ENCODE measurements at regions not wholly inside any gene's neighbourhood (a gene's known extent, or its start where the extent isn't known, plus 50 kb on each side); places are given as distances from the start of the nearest gene placed in this dataset.

GRCh38 chr20:11018668-11019170, 344.9 kb upstream of the JAG1 start:
- DNase-seq (ENCODE audit: low spot score in 2 of 2) (no peak), FAIRE-seq (no peak)

DNA sequence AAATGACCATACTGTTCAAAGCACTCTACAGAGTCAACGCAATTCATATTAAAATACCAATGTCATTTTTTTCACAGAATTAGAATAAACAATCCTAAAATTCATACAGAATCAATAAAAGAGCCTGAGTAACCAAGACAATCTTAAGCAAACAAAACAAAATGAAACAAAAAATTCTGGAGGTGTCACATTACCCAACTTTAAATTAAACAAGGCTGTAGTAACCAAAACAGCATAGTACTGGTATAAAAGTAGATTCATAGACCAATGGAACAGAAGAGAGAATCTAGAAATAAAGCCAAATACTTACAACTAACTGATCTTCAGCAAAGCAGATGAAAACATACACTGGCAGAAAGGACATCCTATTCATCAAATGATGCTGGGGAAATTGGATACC, 346.9 kb upstream of the JAG1 start:
- FAIRE-seq: no peak
- no peak for DNase-seq (ENCODE audit: low spot score in 2 of 2)

DNA sequence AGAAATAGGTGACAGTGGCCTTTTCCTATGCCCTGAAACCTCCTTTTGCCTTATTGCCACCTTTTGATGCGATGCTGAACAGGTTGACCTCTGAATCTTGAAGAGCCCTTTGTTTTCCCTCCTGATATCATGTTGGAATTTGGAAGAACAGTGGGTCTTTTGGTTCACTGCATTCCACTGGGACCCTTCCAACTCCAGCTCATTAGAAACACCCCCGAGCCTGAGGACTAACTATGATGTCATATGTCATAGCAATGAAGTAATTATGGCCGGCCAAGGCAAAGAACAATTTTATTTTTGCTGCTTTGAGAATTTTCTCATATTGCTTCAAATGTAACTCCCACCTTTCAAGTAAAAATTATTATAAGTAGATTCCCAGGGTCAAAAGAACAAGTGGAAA, 353.4 kb upstream of the JAG1 start:
- DNase-seq (ENCODE audit: low spot score in 2 of 2) (no peak), FAIRE-seq (no peak)

DNA sequence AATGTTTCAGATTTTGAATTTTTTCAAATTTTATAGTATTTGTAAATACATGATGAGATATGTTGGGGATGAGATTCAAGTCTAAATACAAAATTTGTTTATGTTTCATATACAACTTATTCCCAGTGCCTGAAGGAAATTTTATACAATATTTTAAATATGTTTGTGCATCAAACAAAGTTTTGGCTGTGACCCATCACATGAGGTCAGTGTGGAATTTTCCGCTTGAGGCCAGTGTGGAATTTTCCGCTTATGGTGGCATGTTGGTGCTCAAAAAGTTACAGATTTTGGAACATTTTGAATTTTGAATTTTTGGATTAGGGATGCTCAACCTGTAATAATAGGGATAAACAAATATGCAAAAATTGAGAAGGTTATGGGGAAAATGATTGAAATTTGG, 356.6 kb upstream of the JAG1 start:
- DNase-seq (ENCODE audit: low spot score in 2 of 2) (no peak), FAIRE-seq (no peak)

DNA sequence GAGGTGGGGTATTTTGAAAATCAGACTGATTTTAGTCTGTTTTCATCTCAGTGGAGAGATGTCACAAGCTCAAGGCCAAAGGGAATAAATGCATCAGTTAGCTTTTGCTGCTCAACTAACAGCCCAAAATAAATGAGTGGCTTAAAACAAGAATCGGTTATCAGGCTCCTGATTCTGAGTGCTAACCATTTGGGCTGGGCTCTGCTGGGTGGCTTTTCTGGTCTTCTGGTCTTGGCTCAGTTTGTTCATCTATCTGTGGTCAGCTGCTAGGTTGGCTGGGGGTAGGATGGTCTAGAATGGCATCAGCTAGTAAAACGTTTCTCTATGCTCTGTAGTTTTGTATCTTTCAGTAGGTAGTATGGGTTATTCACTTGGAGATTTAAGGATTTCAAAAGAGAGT, 357.5 kb upstream of the JAG1 start:
- no peak for FAIRE-seq
- no peak for DNase-seq (ENCODE audit: low spot score in 2 of 2)

DNA sequence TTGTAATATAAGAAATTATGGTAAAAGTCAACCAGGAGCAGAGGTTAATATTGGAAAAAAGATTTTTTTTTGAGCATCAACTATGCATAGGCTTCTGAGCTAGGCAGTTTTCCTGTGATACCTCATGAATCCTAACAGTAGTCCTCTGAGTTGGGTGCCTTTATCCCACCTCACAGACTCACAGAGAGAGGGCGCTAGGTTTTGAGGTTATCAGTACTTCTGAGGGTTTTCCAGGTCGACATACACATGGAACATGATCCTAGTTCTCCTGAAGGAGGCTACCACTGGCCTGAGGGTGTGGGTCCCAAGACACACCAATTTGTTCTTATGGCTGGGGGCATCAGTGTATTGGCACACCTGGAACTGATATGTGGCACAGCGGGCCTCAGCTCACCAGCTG, 358.8 kb upstream of the JAG1 start:
- DNase-seq (ENCODE audit: low spot score in 2 of 2) (no peak), FAIRE-seq (no peak)

GRCh38 chr20:11034025-11034424, 360.2 kb upstream of the JAG1 start:
- no peak for DNase-seq (ENCODE audit: low spot score in 2 of 2)
- no peak for FAIRE-seq

- no peak for FAIRE-seq
These were observed 361.4 kb upstream of the JAG1 start for GRCh38 chr20:11035211-11035610.

DNA sequence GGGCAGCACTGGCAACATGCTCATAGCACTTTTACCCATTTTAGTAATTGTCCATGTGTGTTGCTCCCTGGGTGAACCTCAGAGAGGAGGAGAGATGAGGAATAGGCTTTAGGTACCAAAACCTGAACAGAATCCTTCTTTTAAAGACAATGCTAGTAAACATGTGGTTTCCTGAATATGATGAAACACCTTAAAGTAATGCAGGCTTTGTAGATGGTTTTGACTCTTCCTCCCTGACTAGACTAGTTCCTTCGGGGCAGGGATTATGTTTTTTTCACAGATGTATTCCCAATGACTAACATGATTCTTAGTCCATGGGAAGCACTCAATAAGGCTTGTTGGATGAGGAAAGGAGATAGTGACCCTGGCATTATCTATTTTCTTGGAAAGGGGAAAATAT, 367.6 kb upstream of the JAG1 start:
- DNase-seq (ENCODE audit: low spot score in 2 of 2): no peak
- FAIRE-seq: no peak

More at GRCh38 chr20:11035211-11035610, 361.4 kb upstream of the JAG1 start:
- no peak for DNase-seq (ENCODE audit: low spot score in 2 of 2)

DNA sequence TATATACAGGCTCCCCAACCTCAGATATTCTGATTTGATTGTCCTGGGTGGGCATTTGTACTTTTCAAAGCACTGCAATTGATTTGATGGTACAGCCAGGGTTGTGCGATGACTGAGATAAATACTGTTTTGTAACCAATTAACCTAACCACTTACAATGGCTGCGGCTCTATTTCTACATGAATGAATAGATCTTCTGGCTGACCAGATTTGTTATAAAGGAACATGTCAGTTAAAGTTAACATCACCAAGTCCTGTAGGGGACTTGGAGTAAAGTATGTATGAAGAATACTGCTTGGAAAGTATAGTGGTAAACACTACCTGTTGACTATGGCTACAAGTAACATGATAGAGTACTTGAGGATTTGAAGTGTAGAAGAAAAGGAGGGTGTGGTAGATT, 369.2 kb upstream of the JAG1 start:
- FAIRE-seq (no peak), DNase-seq (ENCODE audit: low spot score in 2 of 2) (no peak)

DNA sequence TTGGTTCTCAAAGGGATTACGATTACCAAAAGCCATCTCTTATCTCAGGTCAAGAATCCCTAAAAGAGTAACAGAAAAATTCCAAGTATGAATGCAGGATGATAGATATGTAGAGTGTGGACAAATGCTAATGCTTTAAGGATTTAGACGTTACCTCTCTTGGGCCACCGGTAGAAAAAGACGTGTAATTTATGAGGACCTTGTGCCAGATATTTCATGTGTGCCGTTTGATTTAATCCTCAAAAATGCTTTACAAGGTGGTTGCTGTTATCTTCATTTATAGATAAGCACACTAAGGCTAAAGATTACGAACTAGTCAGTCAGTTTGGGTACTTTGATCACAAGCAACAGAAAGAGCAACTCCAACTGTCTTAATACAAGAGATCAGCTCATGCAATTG, 370.8 kb upstream of the JAG1 start:
- DNase-seq (ENCODE audit: low spot score in 2 of 2) (no peak), FAIRE-seq (no peak)

GRCh38 chr20:11045412-11046175, 371.8 kb upstream of the JAG1 start:
- FAIRE-seq: no peak
- DNase-seq (ENCODE audit: low spot score in 2 of 2): no peak

DNA sequence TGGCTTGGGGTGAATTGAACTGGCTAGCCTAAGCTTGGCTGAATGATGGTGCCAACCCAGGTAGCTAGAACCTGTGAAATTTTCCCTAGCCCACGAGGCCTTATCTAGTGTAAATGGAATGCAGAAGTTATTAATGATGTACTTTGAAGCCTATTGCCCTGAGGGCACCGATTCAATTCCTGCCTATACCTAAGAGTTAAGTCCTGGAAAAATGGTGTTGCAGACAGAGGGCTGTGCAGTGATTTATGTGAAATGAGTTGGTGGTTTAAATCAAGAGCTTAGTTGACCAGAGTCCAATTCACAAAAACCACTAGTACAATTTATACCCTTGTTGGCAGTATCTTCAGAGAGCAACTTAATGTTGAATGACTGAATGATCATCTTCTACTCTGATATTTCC, 373.8 kb upstream of the JAG1 start:
- DNase-seq (ENCODE audit: low spot score in 2 of 2) (no peak), FAIRE-seq (no peak)

GRCh38 chr20:11048739-11049138, 374.9 kb upstream of the JAG1 start:
- DNase-seq (ENCODE audit: low spot score in 2 of 2) (no peak), FAIRE-seq (no peak)

GRCh38 chr20:11050350-11050749, 376.6 kb upstream of the JAG1 start:
- FAIRE-seq (no peak), DNase-seq (ENCODE audit: low spot score in 2 of 2) (no peak)

GRCh38 chr20:11051136-11051535, 377.3 kb upstream of the JAG1 start:
- no peak for FAIRE-seq
- no peak for DNase-seq (ENCODE audit: low spot score in 2 of 2)

- no peak for FAIRE-seq
- no peak for DNase-seq (ENCODE audit: low spot score in 2 of 2)
These were observed 379.5 kb upstream of the JAG1 start for GRCh38 chr20:11053310-11053709.

- DNase-seq (ENCODE audit: low spot score in 2 of 2) (no peak), FAIRE-seq (no peak)
These were observed 380.6 kb upstream of the JAG1 start for GRCh38 chr20:11054266-11054993.

- DNase-seq (ENCODE audit: low spot score in 2 of 2) (no peak), FAIRE-seq (no peak)
These were observed 382.6 kb upstream of the JAG1 start for GRCh38 chr20:11056414-11056813.

- FAIRE-seq: no peak
- no peak for DNase-seq (ENCODE audit: low spot score in 2 of 2)
These were observed 383.8 kb upstream of the JAG1 start for GRCh38 chr20:11057624-11058023.

- FAIRE-seq (no peak), DNase-seq (ENCODE audit: low spot score in 2 of 2) (no peak)
These were observed 385.9 kb upstream of the JAG1 start for GRCh38 chr20:11059659-11060058.

All from frontal cortex (tissue), 3 donors.